GM12891 (cell line): ENCODE measurements at regions not wholly inside any gene's neighbourhood (a gene's known extent, or its start where the extent isn't known, plus 50 kb on each side); places are given as distances from the start of the nearest gene placed in this dataset.

Experiments used
- PAX5 ChIP-seq: IDR thresholded peaks from 2 replicates; pipeline ENCODE4 v1.6.1; 2011; ENCODE audit warnings: low read length, moderate library complexity, mild to moderate bottlenecking; ENCODE audit not compliant: insufficient read depth, severe bottlenecking
- POLR2A ChIP-seq: IDR thresholded peaks from 2 replicates; pipeline ENCODE4 v1.6.1; 2011; ENCODE audit warnings: low read depth, low read length, control low read depth
- POLR2AphosphoS5 ChIP-seq: IDR thresholded peaks from 2 replicates; pipeline ENCODE4 v1.6.1; 2011; ENCODE audit warnings: low read depth, low read length, control low read depth
- SPI1 ChIP-seq: IDR thresholded peaks from 2 replicates; pipeline ENCODE4 v1.6.1; 2011; ENCODE audit warnings: low read depth, low read length, control low read depth
- TAF1 ChIP-seq: IDR thresholded peaks from 2 replicates; pipeline ENCODE4 v1.6.1; 2011; ENCODE audit warnings: low read depth, low read length, control low read depth

DNA sequence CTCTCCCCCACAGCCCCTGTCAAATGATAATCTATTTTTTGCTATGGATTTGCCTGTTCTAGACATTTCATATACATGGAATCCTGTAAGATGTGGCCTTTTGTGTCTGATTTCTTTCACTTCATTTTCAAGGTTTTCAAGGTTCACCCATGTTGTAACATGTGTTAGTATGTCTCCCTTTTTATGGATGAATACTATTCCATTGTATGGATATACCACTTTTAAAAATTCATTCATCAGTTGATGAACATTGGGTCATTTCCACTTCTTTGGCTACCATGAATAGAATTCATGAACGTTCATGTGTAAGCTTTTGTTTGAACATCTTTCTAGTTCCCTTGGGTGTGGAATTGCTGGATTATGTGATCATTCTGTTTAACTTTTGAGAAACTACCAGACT lies 94.7 kb upstream of the ZNF366 start:
- TF ChIP-seq POLR2A (no peak), TAF1 (no peak), POLR2AphosphoS5 (no peak), SPI1 (no peak), PAX5 (no peak)
